SK-N-SH treated with all-trans-retinoic acid at 6 μM for 48 hours (cell line): ENCODE measurements at regions not wholly inside any gene's neighbourhood (a gene's known extent, or its start where the extent isn't known, plus 50 kb on each side); places are given as distances from the start of the nearest gene placed in this dataset.

ENCODE experiments used
- ATAC-seq: fragments of 200-7000 bp; cut with Tn5 transposase; 3 replicates; pipeline ENCODE4 v1.9.1; 2020; ENCODE audit warnings: mild to moderate bottlenecking, moderate library complexity
- ARNTL ChIP-seq: fragments of 450-650 bp; formaldehyde crosslinking; IDR thresholded peaks from 2 replicates; pipeline ENCODE4 v1.5.0; 2020; ENCODE audit warnings: low read depth, mild to moderate bottlenecking, moderate library complexity, borderline replicate concordance
- BACH2 ChIP-seq: fragments of 250-450 bp; sonication (Bioruptor Pico); IDR thresholded peaks from 2 replicates; pipeline ENCODE4 v1.9.0; 2021; ENCODE audit warnings: mild to moderate bottlenecking, borderline replicate concordance
- CREB5 ChIP-seq: fragments of 250-450 bp; sonication (Bioruptor Pico); IDR thresholded peaks from 2 replicates; pipeline ENCODE4 v1.5.1; 2020; ENCODE audit warnings: low read depth, mild to moderate bottlenecking, moderate library complexity
- CSDC2 ChIP-seq: fragments of 250-450 bp; sonication (Bioruptor Pico); IDR thresholded peaks from 2 replicates; pipeline ENCODE4 v1.5.0; 2020; ENCODE audit warnings: mild to moderate bottlenecking, moderate library complexity
- ESRRG ChIP-seq: fragments of 250-450 bp; sonication (Bioruptor Pico); IDR thresholded peaks from 2 replicates; pipeline ENCODE4 v1.6.1; 2021; ENCODE audit warnings: mild to moderate bottlenecking
- GLIS3 ChIP-seq: fragments of 250-450 bp; sonication (Bioruptor Pico); IDR thresholded peaks from 2 replicates; pipeline ENCODE4 v1.5.0; 2020; ENCODE audit warnings: mild to moderate bottlenecking, moderate library complexity
- ISL1 ChIP-seq: fragments of 250-450 bp; sonication (Bioruptor Pico); IDR thresholded peaks from 2 replicates; pipeline ENCODE4 v2.1.2; 2022; ENCODE audit warnings: mild to moderate bottlenecking, moderate library complexity
- PATZ1 ChIP-seq: fragments of 250-450 bp; sonication (Bioruptor Pico); IDR thresholded peaks from 2 replicates; pipeline ENCODE4 v1.8.0; 2020; ENCODE audit warnings: mild to moderate bottlenecking, moderate library complexity, borderline replicate concordance
- POU6F1 ChIP-seq: fragments of 250-450 bp; sonication (Bioruptor Pico); IDR thresholded peaks from 2 replicates; pipeline ENCODE4 v1.8.0; 2021; ENCODE audit warnings: low read depth, mild to moderate bottlenecking, moderate library complexity, borderline replicate concordance
- PPARA ChIP-seq: fragments of 250-450 bp; sonication (Bioruptor Pico); IDR thresholded peaks from 2 replicates; pipeline ENCODE4 v1.5.0; 2020; ENCODE audit warnings: mild to moderate bottlenecking, borderline replicate concordance
- RARB ChIP-seq: fragments of 250-450 bp; sonication (Bioruptor Pico); IDR thresholded peaks from 2 replicates; pipeline ENCODE4 v1.8.0; 2021; ENCODE audit warnings: mild to moderate bottlenecking, moderate library complexity
- TCF4 ChIP-seq: fragments of 250-450 bp; sonication (Bioruptor Pico); IDR thresholded peaks from 2 replicates; pipeline ENCODE4 v1.8.0; 2021; ENCODE audit warnings: mild to moderate bottlenecking, moderate library complexity, borderline replicate concordance
- TOX ChIP-seq: fragments of 250-450 bp; sonication (Bioruptor Pico); IDR thresholded peaks from 2 replicates; pipeline ENCODE4 v1.8.0; 2021; ENCODE audit warnings: mild to moderate bottlenecking, moderate library complexity, borderline replicate concordance
- TSHZ2 ChIP-seq: fragments of 250-450 bp; sonication (Bioruptor Pico); IDR thresholded peaks from 2 replicates; pipeline ENCODE4 v1.5.0; 2020; ENCODE audit warnings: mild to moderate bottlenecking, moderate library complexity
- ZC3H10 ChIP-seq: fragments of 250-450 bp; sonication (Bioruptor Pico); IDR thresholded peaks from 2 replicates; pipeline ENCODE4 v1.5.1; 2021; ENCODE audit warnings: mild to moderate bottlenecking, moderate library complexity
- ZFP3 ChIP-seq: fragments of 250-450 bp; sonication (Bioruptor Pico); IDR thresholded peaks from 2 replicates; pipeline ENCODE4 v1.5.0; 2020; ENCODE audit warnings: mild to moderate bottlenecking, moderate library complexity
- ZFP30 ChIP-seq: fragments of 450-650 bp; formaldehyde crosslinking; IDR thresholded peaks from 2 replicates; pipeline ENCODE4 v1.5.0; 2022; ENCODE audit warnings: mild to moderate bottlenecking, moderate library complexity
- ZNF70 ChIP-seq: fragments of 450-650 bp; formaldehyde crosslinking; IDR thresholded peaks from 2 replicates; pipeline ENCODE4 v1.5.0; 2020; ENCODE audit warnings: mild to moderate bottlenecking, moderate library complexity

DNA sequence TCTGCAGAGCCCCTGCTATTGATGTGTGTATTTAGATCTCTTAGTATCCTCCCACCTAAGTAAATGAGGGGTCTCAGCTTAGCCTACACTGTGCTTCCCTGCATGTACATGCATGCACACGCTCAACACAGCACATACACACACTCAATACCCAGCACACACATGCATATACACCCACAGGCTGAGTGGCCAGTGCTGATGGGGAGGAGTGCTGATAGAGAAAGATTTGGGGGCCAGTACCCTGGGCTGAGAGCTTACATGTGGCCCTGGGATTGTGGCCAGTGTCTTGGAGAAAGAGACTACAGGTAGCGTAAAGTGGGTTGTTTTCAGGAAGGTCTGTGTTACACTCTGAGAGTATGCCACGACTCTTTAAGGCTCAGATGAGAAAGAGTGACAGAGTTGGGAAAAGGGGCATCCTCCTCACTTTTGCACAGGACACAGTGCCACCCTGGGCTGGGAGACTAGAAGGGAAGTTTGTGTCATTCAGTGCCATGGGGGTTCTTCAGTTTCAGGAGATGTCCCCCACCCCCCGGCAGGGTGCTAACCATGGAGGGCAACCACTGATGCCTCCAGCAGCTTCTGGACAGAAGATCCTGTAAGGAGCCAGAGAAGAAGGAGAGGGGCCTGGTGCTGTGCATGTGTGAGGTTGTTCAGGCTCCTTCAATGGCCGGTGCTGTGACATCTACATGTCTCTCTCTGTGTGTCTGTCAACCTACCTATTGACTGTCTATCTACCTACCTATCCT is 166.8 kb downstream of the RHOU start:
- no peak for ATAC-seq
- no peak for TF ChIP-seq ZFP30 (CRISPR knock-in tag)
- no peak for TF ChIP-seq ESRRG
- no peak for TF ChIP-seq CSDC2
- TF ChIP-seq ISL1 = no peak
- TF ChIP-seq TSHZ2 (CRISPR knock-in tag) = no peak

GRCh38 chr1:228902781-228903433 is 167.6 kb downstream of the RHOU start:
- 0 out of 2 replicates have a peak, but pooled peaks have one; percentile 11 for TF ChIP-seq ZC3H10 (CRISPR knock-in tag)
- 0 out of 2 replicates have a peak, but pooled peaks have one; percentile 21 for TF ChIP-seq TCF4 (CRISPR knock-in tag)
- no peak for TF ChIP-seq ZFP3 (CRISPR knock-in tag)
- TF ChIP-seq ZNF70 (CRISPR knock-in tag) = no peak
- no peak for TF ChIP-seq CSDC2
- no peak for TF ChIP-seq POU6F1
- TF ChIP-seq CREB5 (CRISPR knock-in tag) = peak; percentile 43; the same call in 1 of the 2 replicates
- TF ChIP-seq GLIS3 = no peak
- ATAC-seq = peak; percentile 94

- TF ChIP-seq PATZ1 (CRISPR knock-in tag) (no peak), CREB5 (CRISPR knock-in tag) (no peak)
- peak; percentile 54 for ATAC-seq
Observed at GRCh38 chr1:228903434-228904071, 168.3 kb downstream of the RHOU start.

- no peak for ATAC-seq
Observed at GRCh38 chr1:228904222-228904621, 168.9 kb downstream of the RHOU start.

More at GRCh38 chr1:228904222-228904621, 168.9 kb downstream of the RHOU start:
- TF ChIP-seq ZC3H10 (CRISPR knock-in tag) (no peak), PATZ1 (CRISPR knock-in tag) (no peak), ZFP3 (CRISPR knock-in tag) (no peak), TOX (CRISPR knock-in tag) (no peak), ZNF70 (CRISPR knock-in tag) (no peak), BACH2 (CRISPR knock-in tag) (no peak), ZFP30 (CRISPR knock-in tag) (no peak), TCF4 (CRISPR knock-in tag) (no peak), PPARA (CRISPR knock-in tag) (no peak), CSDC2 (no peak), CREB5 (CRISPR knock-in tag) (no peak), RARB (CRISPR knock-in tag) (no peak), ARNTL (no peak)
